Keratinocyte (primary cell): ENCODE measurements at regions not wholly inside any gene's neighbourhood (a gene's known extent, or its start where the extent isn't known, plus 50 kb on each side); places are given as distances from the start of the nearest gene placed in this dataset.

Experiments used
- DNase-seq: peaks from one replicate; pipeline ENCODE4 v3.0.0-alpha.2; 2011; ENCODE audit warnings: low read depth, missing footprints, low spot score
- FAIRE-seq: peaks from 2 replicates; lab custom pipeline; 2011; peaks lifted over from hg19 to GRCh38; lab: Jason Lieb, UNC
- H2AFZ ChIP-seq: 2 replicates; pipeline ENCODE4 v1.6.0; 2012; ENCODE audit warnings: low read length, control low read depth, inconsistent platforms; ENCODE audit not compliant: control insufficient read depth
- H3K27ac ChIP-seq: 2 replicates; pipeline ENCODE4 v1.5.1; 2011; ENCODE audit warnings: low read length; ENCODE audit not compliant: control insufficient read depth, insufficient read depth
- H3K27me3 ChIP-seq: 3 replicates; pipeline ENCODE4 v1.6.0; 2011; ENCODE audit warnings: low read length; ENCODE audit not compliant: control insufficient read depth, insufficient read depth; ENCODE audit errors: extremely low read depth
- H3K36me3 ChIP-seq, 2 experiments: 2 replicates in 1 of 2; 3 replicates in 1 of 2; pipeline ENCODE4 v1.5.1; 2011; ENCODE audit warnings: low read length in 2 of 2, mild to moderate bottlenecking in 1 of 2; ENCODE audit not compliant: control insufficient read depth in 2 of 2, insufficient read depth in 2 of 2; ENCODE audit errors: extremely low read depth in 1 of 2
- H3K4me1 ChIP-seq: 3 replicates; pipeline ENCODE4 v1.5.1; 2011; ENCODE audit warnings: low read length; ENCODE audit not compliant: control insufficient read depth, insufficient read depth; ENCODE audit errors: extremely low read depth
- H3K4me2 ChIP-seq: 3 replicates; pipeline ENCODE4 v1.6.0; 2011; ENCODE audit warnings: low read depth, low read length; ENCODE audit not compliant: control insufficient read depth, insufficient read depth; ENCODE audit errors: extremely low read depth
- H3K4me3 ChIP-seq, 3 experiments: fragments of 200-600 bp in 1 of 3; sonication (generic) in 1 of 3; 2 replicates in 2 of 3; 3 replicates in 1 of 3; pipeline ENCODE4 v1.5.1; 2011 to 2016; ENCODE audit warnings: low read length in 3 of 3, mild to moderate bottlenecking in 3 of 3, control low read depth in 2 of 3, inconsistent platforms in 1 of 3, low read depth in 1 of 3, mixed read lengths in 1 of 3, mixed run types in 1 of 3, moderate library complexity in 1 of 3; ENCODE audit not compliant: control insufficient read depth in 2 of 3, insufficient read depth in 2 of 3; ENCODE audit errors: extremely low read depth in 1 of 3
- H3K79me2 ChIP-seq: 2 replicates; pipeline ENCODE4 v1.6.0; 2012; ENCODE audit warnings: low read length; ENCODE audit not compliant: control insufficient read depth, insufficient read depth
- H3K9ac ChIP-seq: 3 replicates; pipeline ENCODE4 v1.6.0; 2011; ENCODE audit warnings: low read length; ENCODE audit not compliant: control insufficient read depth, insufficient read depth; ENCODE audit errors: extremely low read depth
- H3K9me1 ChIP-seq: 3 replicates; pipeline ENCODE4 v1.6.0; 2011; ENCODE audit warnings: low read length; ENCODE audit not compliant: control insufficient read depth, insufficient read depth; ENCODE audit errors: extremely low read depth
- H3K9me3 ChIP-seq: 2 replicates; pipeline ENCODE4 v1.5.1; 2012; ENCODE audit warnings: low read depth, low read length; ENCODE audit not compliant: control insufficient read depth
- H4K20me1 ChIP-seq: 3 replicates; pipeline ENCODE4 v1.6.0; 2011; ENCODE audit warnings: low read length; ENCODE audit not compliant: control insufficient read depth, insufficient read depth; ENCODE audit errors: extremely low read depth
- CTCF ChIP-seq, 3 experiments: IDR thresholded peaks in 1 of 3; conservative IDR thresholded peaks in 1 of 3; optimal IDR thresholded peaks in 1 of 3; 2 replicates in 2 of 3; 3 replicates in 1 of 3; pipeline versions ENCODE3 to v1.5.1; 2011; ENCODE audit warnings: low read length in 3 of 3, mild to moderate bottlenecking in 3 of 3, moderate library complexity in 2 of 3, control low read depth in 1 of 3, inconsistent platforms in 1 of 3; ENCODE audit not compliant: insufficient read depth in 2 of 3; ENCODE audit errors: extremely low read depth in 1 of 3
- EZH2 ChIP-seq: IDR thresholded peaks from one replicate; pipeline ENCODE4 v1.6.1; 2012; ENCODE audit warnings: inconsistent platforms, mild to moderate bottlenecking, low read length, moderate library complexity
- dilution Hi-C: fragments of 300-500 bp; cut with MboI; formaldehyde crosslinking; loops from one replicate; pipeline ENCODE4 v1.7.0; 2020; ENCODE audit warnings: low sequenced_read_pairs; ENCODE audit not compliant: extremely low pct_ligation_motif_present

DNA sequence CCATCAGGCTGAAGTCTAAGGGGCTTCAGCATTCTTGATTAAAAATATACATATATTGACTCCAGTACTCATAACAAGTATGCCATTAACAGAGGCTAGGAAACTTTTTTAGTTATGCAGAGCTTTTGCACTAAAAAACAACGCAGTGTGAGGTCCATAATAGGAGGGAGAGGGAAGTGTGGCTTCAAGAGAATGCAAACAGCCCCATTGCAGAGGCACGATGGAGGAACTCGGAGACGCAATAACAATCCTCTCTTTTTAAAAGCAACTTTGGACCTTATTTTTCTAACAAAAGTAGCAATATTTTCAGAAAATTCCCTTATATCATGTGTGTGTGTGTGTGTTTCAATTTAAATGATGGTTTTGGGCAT, 150.0 kb upstream of the PTCH1 start:
- no peak for TF ChIP-seq EZH2
- TF ChIP-seq CTCF (optimal IDR thresholded peaks at IDR 0.05 in 1 of 3, IDR thresholded peaks at IDR 0.05 in 1 of 3, conservative IDR thresholded peaks at IDR 0.05 in 1 of 3; ENCODE audit: extremely low read depth in 1 of 3, insufficient read depth in 2 of 3, low read length in 3 of 3) = no peak
- Histone ChIP-seq H3K9me1 (no peaks in the 10 kb centered on the region), H3K9ac (no peak overlapping the region), H3K4me1 (no peaks in the 10 kb centered on the region), H3K36me3 (no peaks in the 10 kb centered on the region), H2AFZ (no peak overlapping the region), H3K27me3 (peaks cover 15% of the 10 kb centered on the region), H3K4me3 (no peak overlapping the region), H3K27ac (no peak overlapping the region), H4K20me1 (no peaks in the 10 kb centered on the region), H3K9me3 (no peaks in the 10 kb centered on the region), H3K4me2 (no peak overlapping the region), H3K79me2 (no peaks in the 10 kb centered on the region)
- DNase-seq (no peak), FAIRE-seq (no peak)
- dilution Hi-C loops = no loop called here

- H3K27me3 ChIP-seq = peaks cover 15% of the 10 kb centered on the region
- no peak for FAIRE-seq
Measured at GRCh38 chr9:95666096-95666784, 149.5 kb upstream of the PTCH1 start.

More at GRCh38 chr9:95666096-95666784, 149.5 kb upstream of the PTCH1 start:
- TF ChIP-seq EZH2 = no peak
- no peak for TF ChIP-seq CTCF (optimal IDR thresholded peaks at IDR 0.05 in 1 of 3, IDR thresholded peaks at IDR 0.05 in 1 of 3, conservative IDR thresholded peaks at IDR 0.05 in 1 of 3; ENCODE audit: extremely low read depth in 1 of 3, insufficient read depth in 2 of 3, low read length in 3 of 3)
- H3K9me3 ChIP-seq = no peaks in the 10 kb centered on the region
- no peak overlapping the region for H3K27ac ChIP-seq
- H3K4me1 ChIP-seq = no peaks in the 10 kb centered on the region
- no peaks in the 10 kb centered on the region for H3K9me1 ChIP-seq
- H3K4me2 ChIP-seq = no peak overlapping the region
- no peaks in the 10 kb centered on the region for H3K79me2 ChIP-seq
- no peak overlapping the region for H3K4me3 ChIP-seq
- H4K20me1 ChIP-seq = no peaks in the 10 kb centered on the region
- dilution Hi-C loops = no loop called here
- no peak for DNase-seq
- no peak overlapping the region for H3K9ac ChIP-seq
- no peaks in the 10 kb centered on the region for H3K36me3 ChIP-seq
- H2AFZ ChIP-seq = no peak overlapping the region
